K562 (cell line): ENCODE measurements at regions not wholly inside any gene's neighbourhood (a gene's known extent, or its start where the extent isn't known, plus 50 kb on each side); places are given as distances from the start of the nearest gene placed in this dataset.

ENCODE experiments used
- DDX20 ChIP-seq: fragments of 450-650 bp; IDR thresholded peaks from 2 replicates; pipeline ENCODE4 v1.6.1; 2016; ENCODE audit warnings: missing genetic modification characterization, low read depth, mild to moderate bottlenecking, missing compliant biosample characterization, moderate library complexity
- POLR2A ChIP-seq: fragments of 450-650 bp; conservative IDR thresholded peaks from 2 replicates; pipeline ENCODE4 v1.6.1; 2016
- ZNF384 ChIP-seq: IDR thresholded peaks from 2 replicates; pipeline ENCODE4 v1.6.1; 2012; ENCODE audit warnings: low read depth, low read length, improper control_type of control experiment

DNA sequence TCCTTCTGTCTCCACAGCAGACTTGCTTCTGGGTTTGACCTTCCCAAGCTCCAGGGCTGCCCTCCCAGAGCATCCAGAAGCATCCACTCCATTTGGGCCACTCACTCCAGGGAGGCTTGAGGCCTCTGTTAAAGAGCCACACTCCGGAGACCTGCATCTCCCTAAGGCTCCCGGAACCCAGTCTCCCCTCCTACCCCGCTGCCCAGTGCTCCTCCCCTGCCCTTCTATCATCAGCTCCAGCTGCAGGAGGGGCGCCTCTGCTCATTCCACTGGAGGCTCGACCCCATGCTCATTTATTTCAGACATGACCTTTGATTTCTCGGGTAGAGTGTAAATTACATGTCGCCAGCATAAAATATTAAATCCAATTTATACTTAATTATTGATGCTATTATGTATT, 142.5 kb downstream of the SYF2 start:
- no peak for TF ChIP-seq POLR2A
- no peak for TF ChIP-seq ZNF384
- TF ChIP-seq DDX20 (tag): no peak
